ENCODE measurements at regions not wholly inside any gene's neighbourhood (a gene's known extent, or its start where the extent isn't known, plus 50 kb on each side); places are given as distances from the start of the nearest gene placed in this dataset.
A peak's percentile ranks its signal among the peaks of the same experiment; 100 is the strongest.

GRCh38 chr3:150080058-150080730 lies 109.5 kb upstream of the PFN2 start:
- no peak overlapping the region for H4K5ac ChIP-seq (ENCODE audit: insufficient read length, low read depth, low read length)
- H2BK120ac ChIP-seq (ENCODE audit: low read depth, low read length, poor library complexity, severe bottlenecking) = no peak overlapping the region
- no peak overlapping the region for H3K23ac ChIP-seq (ENCODE audit: insufficient read length, low read depth, low read length)
- H3K14ac ChIP-seq (ENCODE audit: insufficient read depth, low read length) = no peak overlapping the region
- TF ChIP-seq CTCF (conservative IDR thresholded peaks at IDR 0.05) = no peak
- H3K79me2 ChIP-seq (ENCODE audit: insufficient read depth, low read length) = no peaks in the 10 kb centered on the region
- H3K79me1 ChIP-seq (ENCODE audit: insufficient read depth, low read depth, low read length, poor library complexity, severe bottlenecking) = no peaks in the 10 kb centered on the region
- Mint-ChIP-seq H3K27ac (peak overlapping the region; percentile 8 to 81 (median 29); a peak in 5 of 7 replicates), H3K36me3 (ENCODE audit: insufficient read depth in 1 of 3, low read depth in 3 of 3) (peaks cover 1 to 10% (median 3%) of the 10 kb centered on the region in 3 experiments; a peak in 3 of 7 replicates), H3K4me1 (peaks cover 8 to 11% of the 10 kb centered on the region in 2 experiments), H3K4me3 (no peak overlapping the region), H3K9me3 (peaks cover 10 to 11% of the 10 kb centered on the region in 2 experiments), H3K27me3 (ENCODE audit: low read depth) (no peaks in the 10 kb centered on the region; the same call in 1 of the 2 replicates)
- no peak overlapping the region for H2AFZ ChIP-seq (ENCODE audit: low read length)
- no peak overlapping the region for H3K4ac ChIP-seq (ENCODE audit: low read depth, low read length)
- no peak overlapping the region for H2BK20ac ChIP-seq (ENCODE audit: low read depth, low read length, poor library complexity, severe bottlenecking)
- H3K9me3 ChIP-seq (ENCODE audit: control insufficient read depth, low read depth, low read length) = peaks cover 5% of the 10 kb centered on the region
- no CpG with 5 or more reads among the region's 4 CpGs for WGBS (ENCODE audit: extremely low coverage, insufficient read length, low lambda C conversion rate)
- H4K8ac ChIP-seq (replicated peaks; ENCODE audit: insufficient read length, low read depth, low read length) = no peak overlapping the region
- no peak overlapping the region for H2BK5ac ChIP-seq (ENCODE audit: insufficient read length, low read length)
- H4K20me1 ChIP-seq (ENCODE audit: control insufficient read depth, insufficient read depth, insufficient read length) = no peaks in the 10 kb centered on the region
- H3K27me3 ChIP-seq (ENCODE audit: insufficient read depth, low read length) = no peaks in the 10 kb centered on the region
- H3K23me2 ChIP-seq (ENCODE audit: insufficient read length, low read depth, low read length, poor library complexity, severe bottlenecking) = no peaks in the 10 kb centered on the region
- H3K4me2 ChIP-seq (ENCODE audit: insufficient read depth, insufficient read length, low read length) = no peak overlapping the region
- H3K27ac ChIP-seq (ENCODE audit: insufficient read length, low read depth, low read length) = no peak overlapping the region
- H4K91ac ChIP-seq (ENCODE audit: insufficient read length, low read depth, low read length) = no peak overlapping the region
- H3K56ac ChIP-seq (ENCODE audit: insufficient read length, low read depth, low read length) = no peak overlapping the region
- no peak overlapping the region for H3K9ac ChIP-seq (ENCODE audit: extremely low read depth, insufficient read length, low read length)
- no peak overlapping the region for H2AK5ac ChIP-seq (ENCODE audit: insufficient read length, low read length)
- H3T11ph ChIP-seq (ENCODE audit: low read length) = no peak overlapping the region
- no peak overlapping the region for H2BK12ac ChIP-seq (ENCODE audit: insufficient read length, low read depth, low read length)
- DNase-seq = no peak
- no peak overlapping the region for H3K18ac ChIP-seq (ENCODE audit: insufficient read length, low read depth, low read length)
- H2BK15ac ChIP-seq (ENCODE audit: low read depth, low read length) = no peak overlapping the region
- H3K4me1 ChIP-seq (ENCODE audit: insufficient read depth, low read length) = no peaks in the 10 kb centered on the region
